H1 (cell line): ENCODE measurements at regions not wholly inside any gene's neighbourhood (a gene's known extent, or its start where the extent isn't known, plus 50 kb on each side); places are given as distances from the start of the nearest gene placed in this dataset.

Experiments
- CHD2 ChIP-seq: IDR thresholded peaks from 2 replicates; pipeline ENCODE4 v1.6.1; 2012; ENCODE audit warnings: low read length, improper control_type of control experiment
- TEAD4 ChIP-seq: IDR thresholded peaks from 2 replicates; pipeline ENCODE4 v1.6.1; 2012; ENCODE audit warnings: low read depth, low read length, inconsistent platforms, mixed read lengths
- USF2 ChIP-seq: IDR thresholded peaks from 2 replicates; pipeline ENCODE4 v1.6.1; 2011; ENCODE audit warnings: low read length, improper control_type of control experiment

GRCh38 chr6:2594868-2595267 lies 155.9 kb downstream of the MYLK4 start (continued):
- TF ChIP-seq TEAD4 (no peak), USF2 (no peak), CHD2 (no peak)
